ENCODE measurements at regions not wholly inside any gene's neighbourhood (a gene's known extent, or its start where the extent isn't known, plus 50 kb on each side); places are given as distances from the start of the nearest gene placed in this dataset.

- TF ChIP-seq POLR2AphosphoS5 (IDR thresholded peaks at IDR 0.05) (no peak), CTCF (IDR thresholded peaks at IDR 0.05) (no peak), POLR2A (IDR thresholded peaks at IDR 0.05) (no peak)
Measured at GRCh38 chr14:80395031-80395430, 183.7 kb upstream of the DIO2 start.

Data from stomach (tissue), 4 donors.